Esophagus muscularis mucosa (tissue), 4 donors: ENCODE measurements at regions not wholly inside any gene's neighbourhood (a gene's known extent, or its start where the extent isn't known, plus 50 kb on each side); places are given as distances from the start of the nearest gene placed in this dataset.

Experiments used
- EP300 ChIP-seq: sonication (generic); formaldehyde crosslinking; IDR thresholded peaks from one replicate; pipeline ENCODE4 v1.6.1; 2017; ENCODE audit warnings: antibody characterized with exemption
- POLR2A ChIP-seq: fragments of 450-650 bp; IDR thresholded peaks from one replicate; pipeline ENCODE4 v1.6.1; 2017; ENCODE audit warnings: antibody characterized with exemption, moderate library complexity, mild to moderate bottlenecking, low read depth
- POLR2AphosphoS5 ChIP-seq, 2 donors: sonication (generic); formaldehyde crosslinking; IDR thresholded peaks; one replicate each; pipeline ENCODE4 v1.6.1; 2017; ENCODE audit warnings: antibody characterized with exemption in 2 of 2
- TF ChIP-seq, protein P1 (sequence below), 3 experiments: fragments of 200-600 bp in 2 of 3; fragments of 450-650 bp in 1 of 3; sonication (generic) in 2 of 3; IDR thresholded peaks; one replicate each; pipeline ENCODE4 v1.5.1; 2017 to 2019; ENCODE audit warnings: antibody characterized with exemption in 3 of 3, mild to moderate bottlenecking in 2 of 3, moderate library complexity in 1 of 3

DNA sequence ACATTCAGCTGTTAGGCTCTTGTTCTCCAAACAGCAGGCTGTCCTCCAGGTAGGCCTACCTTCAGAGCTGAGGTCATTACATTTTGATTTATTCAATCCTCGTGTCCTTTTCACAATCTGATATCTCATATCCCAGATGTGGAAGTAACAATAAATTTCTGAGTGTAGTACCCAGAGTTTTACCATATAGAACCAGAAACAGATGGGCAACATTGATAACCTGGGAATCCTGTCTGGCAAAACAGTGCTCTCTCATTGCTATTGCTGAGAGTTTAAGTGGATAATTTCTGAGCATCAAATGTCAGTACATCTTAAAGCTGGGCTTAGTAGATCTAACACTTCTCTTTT lies 1007.8 kb downstream of the REEP3 start:
- TF ChIP-seq POLR2A, result no peak
- TF ChIP-seq, protein P1, sequence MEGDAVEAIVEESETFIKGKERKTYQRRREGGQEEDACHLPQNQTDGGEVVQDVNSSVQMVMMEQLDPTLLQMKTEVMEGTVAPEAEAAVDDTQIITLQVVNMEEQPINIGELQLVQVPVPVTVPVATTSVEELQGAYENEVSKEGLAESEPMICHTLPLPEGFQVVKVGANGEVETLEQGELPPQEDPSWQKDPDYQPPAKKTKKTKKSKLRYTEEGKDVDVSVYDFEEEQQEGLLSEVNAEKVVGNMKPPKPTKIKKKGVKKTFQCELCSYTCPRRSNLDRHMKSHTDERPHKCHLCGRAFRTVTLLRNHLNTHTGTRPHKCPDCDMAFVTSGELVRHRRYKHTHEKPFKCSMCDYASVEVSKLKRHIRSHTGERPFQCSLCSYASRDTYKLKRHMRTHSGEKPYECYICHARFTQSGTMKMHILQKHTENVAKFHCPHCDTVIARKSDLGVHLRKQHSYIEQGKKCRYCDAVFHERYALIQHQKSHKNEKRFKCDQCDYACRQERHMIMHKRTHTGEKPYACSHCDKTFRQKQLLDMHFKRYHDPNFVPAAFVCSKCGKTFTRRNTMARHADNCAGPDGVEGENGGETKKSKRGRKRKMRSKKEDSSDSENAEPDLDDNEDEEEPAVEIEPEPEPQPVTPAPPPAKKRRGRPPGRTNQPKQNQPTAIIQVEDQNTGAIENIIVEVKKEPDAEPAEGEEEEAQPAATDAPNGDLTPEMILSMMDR (IDR thresholded peaks at IDR 0.05), result no peak
- no peak for TF ChIP-seq POLR2AphosphoS5 (IDR thresholded peaks at IDR 0.05)
- TF ChIP-seq EP300, result no peak
